Endodermal cell (in vitro differentiated cells): ENCODE measurements at regions not wholly inside any gene's neighbourhood (a gene's known extent, or its start where the extent isn't known, plus 50 kb on each side); places are given as distances from the start of the nearest gene placed in this dataset.
A peak's percentile ranks its signal among the peaks of the same experiment; 100 is the strongest.

Experiments
- DNase-seq: peaks from one replicate; pipeline ENCODE4 v3.0.0-alpha.2; 2017
- H3K27ac ChIP-seq: 2 replicates; pipeline ENCODE4 v1.5.1; 2013; ENCODE audit warnings: mild to moderate bottlenecking, low read depth, low read length, moderate library complexity
- H3K27me3 ChIP-seq: 2 replicates; pipeline ENCODE4 v1.6.1; 2013; ENCODE audit warnings: mild to moderate bottlenecking, low read length, moderate library complexity; ENCODE audit not compliant: insufficient read depth, control insufficient read depth, poor library complexity, severe bottlenecking
- H3K36me3 ChIP-seq: 2 replicates; pipeline ENCODE4 v1.7.0; 2013; ENCODE audit warnings: mild to moderate bottlenecking, low read length, moderate library complexity; ENCODE audit not compliant: control insufficient read depth, insufficient read depth
- H3K4me1 ChIP-seq: one replicate; pipeline ENCODE4 v1.7.0; 2013; ENCODE audit warnings: low read length; ENCODE audit not compliant: control insufficient read depth, insufficient read depth
- H3K4me3 ChIP-seq: 2 replicates; pipeline ENCODE4 v1.5.1; 2013; ENCODE audit warnings: mild to moderate bottlenecking, low read length, moderate library complexity
- H3K9ac ChIP-seq: 2 replicates; pipeline ENCODE4 v1.6.1; 2013; ENCODE audit warnings: mild to moderate bottlenecking, low read length, moderate library complexity; ENCODE audit not compliant: poor library complexity, severe bottlenecking; ENCODE audit errors: extremely low read depth
- H3K9me3 ChIP-seq: 2 replicates; pipeline ENCODE4 v1.6.1; 2013; ENCODE audit warnings: mild to moderate bottlenecking, low read length, moderate library complexity; ENCODE audit not compliant: control insufficient read depth
- H3K27ac Mint-ChIP-seq: 2 replicates; pipeline ENCODE4 v1.8.0; 2020; ENCODE audit warnings: mixed read lengths
- H3K27me3 Mint-ChIP-seq: 2 replicates; pipeline ENCODE4 v1.8.0; 2021; ENCODE audit warnings: mild to moderate bottlenecking, mixed read lengths; ENCODE audit not compliant: insufficient read depth
- H3K36me3 Mint-ChIP-seq: 2 replicates; pipeline ENCODE4 v1.8.0; 2020; ENCODE audit warnings: low read depth, mixed read lengths
- H3K4me1 Mint-ChIP-seq: 2 replicates; pipeline ENCODE4 v1.8.0; 2020; ENCODE audit warnings: mixed read lengths
- H3K4me3 Mint-ChIP-seq: 2 replicates; pipeline ENCODE4 v1.8.0; 2020; ENCODE audit warnings: mild to moderate bottlenecking, moderate library complexity, mixed read lengths
- H3K9me3 Mint-ChIP-seq: 2 replicates; pipeline ENCODE4 v1.8.0; 2020; ENCODE audit warnings: mild to moderate bottlenecking, mixed read lengths
- CTCF ChIP-seq: fragments of 200-600 bp; sonication (generic); conservative IDR thresholded peaks from 2 replicates; pipeline ENCODE4 v1.5.0; 2021; ENCODE audit warnings: antibody characterized with exemption, mild to moderate bottlenecking
- WGBS, 2 experiments: methylation state at CpG; one replicate each; pipeline versions ENCODE4 v1.1.5 to v1.1.7; 2013; ENCODE audit warnings: missing lambda C conversion rate in 2 of 2, mixed read lengths in 1 of 2; ENCODE audit not compliant: insufficient coverage in 1 of 2, insufficient read length in 1 of 2; 5-methylcytosine and 5-hydroxymethylcytosine counted together

- Histone ChIP-seq H3K9ac (no peak overlapping the region), H3K27ac (no peak overlapping the region), H3K4me3 (no peak overlapping the region), H3K27me3 (no peaks in the 10 kb centered on the region), H3K4me1 (peaks cover 6% of the 10 kb centered on the region), H3K9me3 (peaks cover 22% of the 10 kb centered on the region), H3K36me3 (no peaks in the 10 kb centered on the region)
- DNase-seq, result no peak
- H3K9me3 Mint-ChIP-seq, result peaks cover 11% of the 10 kb centered on the region
- no peak overlapping the region for H3K27ac Mint-ChIP-seq
- no peak for TF ChIP-seq CTCF
- peaks cover 5% of the 10 kb centered on the region for H3K27me3 Mint-ChIP-seq
- H3K4me1 Mint-ChIP-seq, result peaks cover 22% of the 10 kb centered on the region
- no peak overlapping the region for H3K4me3 Mint-ChIP-seq
- no peaks in the 10 kb centered on the region for H3K36me3 Mint-ChIP-seq
- WGBS, 2 experiments, result 83 to 93% methylated on average over 1 to 9 of the region's 10 CpGs
These were observed 205.7 kb upstream of the ARG1 start for GRCh38 chr6:131367206-131367873.

GRCh38 chr6:131368198-131368911 lies 204.7 kb upstream of the ARG1 start:
- WGBS, 2 experiments, result 59 to 70% methylated on average over 6 of the region's 6 CpGs

GRCh38 chr6:131372535-131372934 lies 200.5 kb upstream of the ARG1 start:
- Histone ChIP-seq H3K36me3 (no peaks in the 10 kb centered on the region), H3K27me3 (no peaks in the 10 kb centered on the region), H3K4me1 (peaks cover 6% of the 10 kb centered on the region), H3K9me3 (peaks cover 22% of the 10 kb centered on the region), H3K27ac (no peak overlapping the region), H3K9ac (no peak overlapping the region), H3K4me3 (no peak overlapping the region)
- Mint-ChIP-seq H3K4me1 (peaks cover 13% of the 10 kb centered on the region), H3K4me3 (no peak overlapping the region), H3K9me3 (peaks cover 11% of the 10 kb centered on the region), H3K27me3 (peaks cover 4% of the 10 kb centered on the region), H3K36me3 (no peaks in the 10 kb centered on the region), H3K27ac (no peak overlapping the region)
- no peak for TF ChIP-seq CTCF
- WGBS, 2 experiments, result 90 to 94% methylated on average over 2 to 5 of the region's 5 CpGs
- DNase-seq, result no peak

More at GRCh38 chr6:131368198-131368911, 204.7 kb upstream of the ARG1 start:
- peaks cover 6% of the 10 kb centered on the region for H3K4me1 ChIP-seq
- H3K9me3 ChIP-seq, result peaks cover 22% of the 10 kb centered on the region
- H3K36me3 ChIP-seq, result no peaks in the 10 kb centered on the region
- H3K36me3 Mint-ChIP-seq, result no peaks in the 10 kb centered on the region
- peaks cover 5% of the 10 kb centered on the region for H3K27me3 Mint-ChIP-seq
- peaks cover 11% of the 10 kb centered on the region for H3K9me3 Mint-ChIP-seq
- no peak overlapping the region for H3K27ac ChIP-seq
- no peak for TF ChIP-seq CTCF
- no peak overlapping the region for H3K4me3 ChIP-seq
- H3K27ac Mint-ChIP-seq, result peak overlapping the region; percentile 66
- H3K9ac ChIP-seq, result no peak overlapping the region
- peaks cover 22% of the 10 kb centered on the region for H3K4me1 Mint-ChIP-seq
- no peak overlapping the region for H3K4me3 Mint-ChIP-seq
- no peaks in the 10 kb centered on the region for H3K27me3 ChIP-seq
- peak; percentile 67 for DNase-seq
